ENCODE measurements at regions not wholly inside any gene's neighbourhood (a gene's known extent, or its start where the extent isn't known, plus 50 kb on each side); places are given as distances from the start of the nearest gene placed in this dataset.

GRCh38 chr2:33978471-33978870 is 379.4 kb upstream of the FAM98A start:
- no peaks in the 10 kb centered on the region for H3K36me3 Mint-ChIP-seq (ENCODE audit: low read depth)
- no peak overlapping the region for H3K27ac Mint-ChIP-seq
- H3K4me3 Mint-ChIP-seq = no peak overlapping the region
- TF ChIP-seq CTCF (IDR thresholded peaks at IDR 0.05; ENCODE audit: unreplicated experiment in 3 of 3) = no peak
- no peaks in the 10 kb centered on the region for H3K4me1 Mint-ChIP-seq
- no peaks in the 10 kb centered on the region for H3K27me3 Mint-ChIP-seq (ENCODE audit: low read depth)
- H3K9me3 Mint-ChIP-seq = no peaks in the 10 kb centered on the region

GRCh38 chr2:33975498-33975897 is 376.4 kb upstream of the FAM98A start:
- Mint-ChIP-seq H3K9me3 (no peaks in the 10 kb centered on the region), H3K27me3 (ENCODE audit: low read depth) (no peaks in the 10 kb centered on the region), H3K4me1 (no peaks in the 10 kb centered on the region), H3K4me3 (no peak overlapping the region), H3K27ac (no peak overlapping the region), H3K36me3 (ENCODE audit: low read depth) (no peaks in the 10 kb centered on the region)
- TF ChIP-seq CTCF (IDR thresholded peaks at IDR 0.05; ENCODE audit: unreplicated experiment in 3 of 3) = no peak

- H3K4me1 Mint-ChIP-seq = no peaks in the 10 kb centered on the region
- H3K27me3 Mint-ChIP-seq (ENCODE audit: low read depth) = no peaks in the 10 kb centered on the region
- no peaks in the 10 kb centered on the region for H3K36me3 Mint-ChIP-seq (ENCODE audit: low read depth)
- no peak for TF ChIP-seq CTCF (IDR thresholded peaks at IDR 0.05; ENCODE audit: unreplicated experiment in 3 of 3)
- H3K27ac Mint-ChIP-seq = no peak overlapping the region
- no peak overlapping the region for H3K4me3 Mint-ChIP-seq
- no peaks in the 10 kb centered on the region for H3K9me3 Mint-ChIP-seq
Observed at GRCh38 chr2:33967103-33967502, 368.0 kb upstream of the FAM98A start.

GRCh38 chr2:33958591-33958990 is 359.5 kb upstream of the FAM98A start:
- Mint-ChIP-seq H3K9me3 (no peaks in the 10 kb centered on the region), H3K4me1 (peaks cover 7% of the 10 kb centered on the region), H3K4me3 (no peak overlapping the region), H3K27ac (no peak overlapping the region), H3K36me3 (ENCODE audit: low read depth) (no peaks in the 10 kb centered on the region), H3K27me3 (ENCODE audit: low read depth) (no peaks in the 10 kb centered on the region)
- TF ChIP-seq CTCF (IDR thresholded peaks at IDR 0.05; ENCODE audit: unreplicated experiment in 3 of 3) = no peak

- H3K27me3 Mint-ChIP-seq (ENCODE audit: low read depth) = no peaks in the 10 kb centered on the region
- no peak overlapping the region for H3K27ac Mint-ChIP-seq
Observed at GRCh38 chr2:33949371-33949770, 350.3 kb upstream of the FAM98A start.

More at GRCh38 chr2:33949371-33949770, 350.3 kb upstream of the FAM98A start:
- no peak for TF ChIP-seq CTCF (IDR thresholded peaks at IDR 0.05; ENCODE audit: unreplicated experiment in 3 of 3)
- Mint-ChIP-seq H3K36me3 (ENCODE audit: low read depth) (no peaks in the 10 kb centered on the region), H3K4me3 (no peak overlapping the region), H3K4me1 (no peaks in the 10 kb centered on the region), H3K9me3 (no peaks in the 10 kb centered on the region)

All from nephron (organoid).